ENCODE measurements at regions not wholly inside any gene's neighbourhood (a gene's known extent, or its start where the extent isn't known, plus 50 kb on each side); places are given as distances from the start of the nearest gene placed in this dataset.

DNA sequence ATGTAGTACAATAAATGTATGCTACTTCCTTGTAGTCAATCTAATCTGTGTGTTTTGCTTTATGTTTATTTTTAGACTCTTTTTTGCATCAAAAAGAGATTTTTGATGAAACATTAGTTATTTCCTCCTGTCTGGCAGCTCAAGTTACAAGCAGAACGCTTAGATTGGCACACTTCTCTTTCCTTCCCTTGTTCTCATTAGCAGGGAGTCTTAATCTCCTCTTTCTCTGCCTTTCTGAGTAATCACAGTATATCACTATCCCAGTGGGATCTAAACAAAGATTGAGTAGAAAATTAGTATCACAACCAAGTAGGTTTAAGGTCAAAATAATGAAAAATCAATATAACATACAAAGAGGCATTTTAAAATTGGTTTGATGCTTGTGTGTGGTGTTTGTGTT is 1192.6 kb downstream of the C4orf33 start:
- Histone ChIP-seq H3K4me1 (no peaks in the 10 kb centered on the region), H3K27ac (replicated peaks) (no peak overlapping the region), H3K4me3 (no peak overlapping the region), H3K36me3 (no peaks in the 10 kb centered on the region), H3K27me3 (ENCODE audit: low read depth) (no peaks in the 10 kb centered on the region), H3K9me3 (replicated peaks) (no peaks in the 10 kb centered on the region)
- no peak for DNase-seq
- intact Hi-C loops (cut with micrococcal nuclease), result no loop called here
- TF ChIP-seq, protein P1, sequence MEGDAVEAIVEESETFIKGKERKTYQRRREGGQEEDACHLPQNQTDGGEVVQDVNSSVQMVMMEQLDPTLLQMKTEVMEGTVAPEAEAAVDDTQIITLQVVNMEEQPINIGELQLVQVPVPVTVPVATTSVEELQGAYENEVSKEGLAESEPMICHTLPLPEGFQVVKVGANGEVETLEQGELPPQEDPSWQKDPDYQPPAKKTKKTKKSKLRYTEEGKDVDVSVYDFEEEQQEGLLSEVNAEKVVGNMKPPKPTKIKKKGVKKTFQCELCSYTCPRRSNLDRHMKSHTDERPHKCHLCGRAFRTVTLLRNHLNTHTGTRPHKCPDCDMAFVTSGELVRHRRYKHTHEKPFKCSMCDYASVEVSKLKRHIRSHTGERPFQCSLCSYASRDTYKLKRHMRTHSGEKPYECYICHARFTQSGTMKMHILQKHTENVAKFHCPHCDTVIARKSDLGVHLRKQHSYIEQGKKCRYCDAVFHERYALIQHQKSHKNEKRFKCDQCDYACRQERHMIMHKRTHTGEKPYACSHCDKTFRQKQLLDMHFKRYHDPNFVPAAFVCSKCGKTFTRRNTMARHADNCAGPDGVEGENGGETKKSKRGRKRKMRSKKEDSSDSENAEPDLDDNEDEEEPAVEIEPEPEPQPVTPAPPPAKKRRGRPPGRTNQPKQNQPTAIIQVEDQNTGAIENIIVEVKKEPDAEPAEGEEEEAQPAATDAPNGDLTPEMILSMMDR (IDR thresholded peaks at IDR 0.05; ENCODE audit: borderline replicate concordance), result no peak

DNA sequence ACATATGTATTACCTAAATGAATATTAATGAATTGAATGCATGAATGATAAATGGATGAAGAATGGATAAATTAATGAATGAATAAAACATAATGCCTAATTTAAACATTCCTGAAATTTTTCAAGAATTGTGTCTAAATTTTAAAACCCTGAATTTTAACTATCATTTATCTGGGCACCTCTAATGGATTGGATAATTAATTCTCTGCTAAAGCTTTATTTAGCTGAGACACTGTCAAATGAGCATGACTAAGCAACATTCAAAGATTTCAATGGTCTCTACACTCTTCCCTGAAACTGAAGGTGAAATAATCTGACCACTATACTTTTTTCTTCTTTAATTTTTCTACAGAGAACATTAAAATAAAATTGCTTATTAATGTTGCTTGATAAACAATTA is 1197.7 kb downstream of the C4orf33 start:
- Histone ChIP-seq H3K4me1 (no peaks in the 10 kb centered on the region), H3K9me3 (replicated peaks) (no peaks in the 10 kb centered on the region), H3K27ac (replicated peaks) (no peak overlapping the region), H3K27me3 (ENCODE audit: low read depth) (no peaks in the 10 kb centered on the region), H3K36me3 (no peaks in the 10 kb centered on the region), H3K4me3 (no peak overlapping the region)
- intact Hi-C loops (cut with micrococcal nuclease), result no loop called here
- no peak for DNase-seq
- TF ChIP-seq, protein P1 (IDR thresholded peaks at IDR 0.05; ENCODE audit: borderline replicate concordance), result no peak

DNA sequence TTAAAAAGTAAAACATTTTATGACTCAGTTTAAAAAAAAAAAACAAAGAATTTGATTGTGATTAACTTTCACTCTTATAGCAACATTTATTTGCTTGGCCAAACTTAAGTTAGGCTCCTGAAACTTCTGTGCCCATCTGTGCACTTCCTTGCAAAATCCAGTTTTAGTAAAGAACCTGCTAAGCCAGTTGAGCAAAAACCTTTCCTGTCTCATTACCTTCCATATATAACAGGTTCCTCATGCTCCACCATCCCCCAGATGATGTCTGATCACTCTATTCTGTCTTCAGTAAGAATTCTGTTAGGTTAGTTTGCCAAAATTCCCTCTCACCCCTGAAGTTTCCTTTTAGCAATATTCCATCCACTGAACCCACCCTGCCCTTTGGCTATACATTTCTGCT is 1200.5 kb downstream of the C4orf33 start:
- TF ChIP-seq, protein P1 (IDR thresholded peaks at IDR 0.05; ENCODE audit: borderline replicate concordance), result no peak

DNA sequence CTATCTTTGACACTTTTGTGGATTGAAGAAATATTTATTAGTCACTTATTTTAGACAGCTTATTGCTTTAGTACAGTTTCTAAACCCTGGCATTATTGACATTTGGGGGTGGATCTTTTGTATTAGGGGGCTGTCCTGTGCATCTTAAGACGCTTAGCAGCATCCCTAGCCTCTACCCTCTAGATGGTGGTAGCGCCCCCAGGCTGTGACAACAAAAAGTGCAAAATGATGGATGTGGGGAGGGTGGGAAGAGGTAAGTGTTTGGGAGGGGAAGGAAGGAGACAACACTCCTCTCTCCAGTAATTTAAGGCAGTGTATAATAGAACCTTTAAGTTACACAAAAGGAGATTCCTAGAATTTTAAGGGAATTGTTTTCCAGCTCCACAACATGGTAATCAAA is 1210.6 kb downstream of the C4orf33 start:
- intact Hi-C loops (cut with micrococcal nuclease), result no loop called here
- no peak for DNase-seq
- Histone ChIP-seq H3K36me3 (no peaks in the 10 kb centered on the region), H3K9me3 (replicated peaks) (peaks cover 6% of the 10 kb centered on the region), H3K27ac (replicated peaks) (no peak overlapping the region), H3K4me1 (no peaks in the 10 kb centered on the region), H3K27me3 (ENCODE audit: low read depth) (no peaks in the 10 kb centered on the region), H3K4me3 (no peak overlapping the region)
- TF ChIP-seq, protein P1 (IDR thresholded peaks at IDR 0.05; ENCODE audit: borderline replicate concordance), result no peak

More for the DNA sequence above, 1200.5 kb downstream of the C4orf33 start:
- H3K4me3 ChIP-seq, result no peak overlapping the region
- H3K27ac ChIP-seq (replicated peaks), result no peak overlapping the region
- intact Hi-C loops (cut with micrococcal nuclease), result no loop called here
- H3K4me1 ChIP-seq, result no peaks in the 10 kb centered on the region
- DNase-seq, result no peak
- no peaks in the 10 kb centered on the region for H3K36me3 ChIP-seq
- no peaks in the 10 kb centered on the region for H3K27me3 ChIP-seq (ENCODE audit: low read depth)
- peaks cover 5% of the 10 kb centered on the region for H3K9me3 ChIP-seq (replicated peaks)

DNA sequence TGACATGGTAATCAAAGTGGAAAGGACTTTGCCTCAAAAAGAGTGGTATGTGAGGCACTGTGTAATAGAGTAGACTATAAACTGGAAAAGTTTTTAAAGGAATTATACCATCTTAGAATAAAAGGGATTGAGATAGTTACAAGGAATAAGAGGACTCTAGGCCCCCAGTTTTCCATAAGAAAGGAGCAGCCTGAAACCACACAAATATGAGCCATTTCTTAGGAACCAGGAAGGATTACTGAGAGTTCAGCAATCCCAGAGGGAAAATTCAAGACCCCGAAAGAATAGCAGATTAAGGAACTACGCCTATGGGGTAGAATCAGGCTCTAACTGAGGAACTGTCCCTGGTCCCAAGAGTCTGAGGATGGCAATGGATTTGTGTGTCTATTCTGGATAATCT is 1213.3 kb downstream of the C4orf33 start:
- no peaks in the 10 kb centered on the region for H3K36me3 ChIP-seq
- intact Hi-C loops (cut with micrococcal nuclease), result no loop called here
- no peaks in the 10 kb centered on the region for H3K4me1 ChIP-seq
- no peak overlapping the region for H3K4me3 ChIP-seq
- no peak overlapping the region for H3K27ac ChIP-seq (replicated peaks)
- H3K27me3 ChIP-seq (ENCODE audit: low read depth), result no peaks in the 10 kb centered on the region
- DNase-seq, result no peak
- peaks cover 4% of the 10 kb centered on the region for H3K9me3 ChIP-seq (replicated peaks)
- TF ChIP-seq, protein P1 (IDR thresholded peaks at IDR 0.05; ENCODE audit: borderline replicate concordance), result no peak

DNA sequence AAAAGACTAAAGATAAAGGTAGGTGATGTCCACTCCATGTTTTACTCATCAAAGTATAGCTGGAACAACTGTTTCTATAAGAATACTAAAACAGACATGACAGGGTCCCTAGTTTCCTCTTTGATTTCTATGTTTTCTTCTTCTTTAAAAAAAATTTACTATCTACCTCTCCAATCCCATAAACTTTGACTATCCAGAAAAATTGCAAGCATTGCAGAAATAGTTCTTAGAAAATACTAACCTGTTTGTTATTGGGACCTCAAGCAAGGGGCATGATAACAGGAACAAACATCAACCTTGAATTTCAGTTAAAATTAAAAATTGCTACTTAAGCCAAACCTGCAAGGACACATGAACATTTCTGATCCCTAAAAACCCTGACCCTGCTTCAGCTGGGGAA is 1226.5 kb downstream of the C4orf33 start:
- no peak overlapping the region for H3K27ac ChIP-seq (replicated peaks)
- no peaks in the 10 kb centered on the region for H3K9me3 ChIP-seq (replicated peaks)
- no peaks in the 10 kb centered on the region for H3K4me1 ChIP-seq
- TF ChIP-seq, protein P1 (IDR thresholded peaks at IDR 0.05; ENCODE audit: borderline replicate concordance), result no peak
- DNase-seq, result no peak
- H3K36me3 ChIP-seq, result no peaks in the 10 kb centered on the region
- H3K27me3 ChIP-seq (ENCODE audit: low read depth), result no peaks in the 10 kb centered on the region
- intact Hi-C loops (cut with micrococcal nuclease), result no loop called here
- no peak overlapping the region for H3K4me3 ChIP-seq

All from left ventricle myocardium inferior (tissue), 1 donor.